Transverse colon (tissue), 4 donors: ENCODE measurements at regions not wholly inside any gene's neighbourhood (a gene's known extent, or its start where the extent isn't known, plus 50 kb on each side); places are given as distances from the start of the nearest gene placed in this dataset.

Experiments
- DNase-seq: peaks from one replicate; pipeline ENCODE4 v3.0.0-alpha.2; 2019
- H3K27ac ChIP-seq, 4 donors: fragments of 200-600 bp; sonication (generic); 2 replicates each; pipeline ENCODE4 v1.5.1; 2016 to 2018; ENCODE audit warnings: inconsistent platforms in 4 of 4
- H3K27me3 ChIP-seq: fragments of 200-600 bp; sonication (generic); 2 replicates; pipeline ENCODE4 v1.5.1; 2017; ENCODE audit warnings: inconsistent platforms
- H3K36me3 ChIP-seq, 4 donors: fragments of 200-600 bp; sonication (generic); 2 replicates each; pipeline ENCODE4 v1.5.1; 2017 to 2019; ENCODE audit warnings: inconsistent platforms in 4 of 4
- H3K4me1 ChIP-seq, 4 donors: fragments of 200-600 bp; sonication (generic); 2 replicates each; pipeline ENCODE4 v1.5.1; 2017 to 2020; ENCODE audit warnings: inconsistent platforms in 4 of 4
- H3K4me3 ChIP-seq, 4 donors: fragments of 200-600 bp; sonication (generic); 1 replicate in 1 of 4; 2 replicates in 3 of 4; pipeline versions ENCODE4 v1.5.1 to v1.6.1; 2017 to 2019; ENCODE audit warnings: inconsistent platforms in 4 of 4
- H3K9me3 ChIP-seq, 2 donors: fragments of 200-600 bp; sonication (generic); 2 replicates each; pipeline ENCODE4 v1.5.1; 2017 to 2019; ENCODE audit warnings: inconsistent platforms in 2 of 2
- EP300 ChIP-seq: sonication (generic); formaldehyde crosslinking; IDR thresholded peaks from one replicate; pipeline ENCODE4 v1.6.1; 2017; ENCODE audit warnings: antibody characterized with exemption, low read depth
- POLR2A ChIP-seq: fragments of 450-650 bp; IDR thresholded peaks from one replicate; pipeline ENCODE4 v1.6.1; 2016; ENCODE audit warnings: antibody characterized with exemption, mild to moderate bottlenecking, moderate library complexity
- POLR2AphosphoS5 ChIP-seq, 3 donors: sonication (generic); formaldehyde crosslinking; IDR thresholded peaks; one replicate each; pipeline ENCODE4 v1.6.1; 2016; ENCODE audit warnings: antibody characterized with exemption in 3 of 3
- WGBS, 2 donors: methylation state at CpG; one replicate each; pipeline ENCODE4 v1.1.5; 2018; ENCODE audit warnings: low coverage in 1 of 2; 5-methylcytosine and 5-hydroxymethylcytosine counted together
- in situ Hi-C, 4 donors: fragments of 200-750 bp; cut with MboI; loops; one replicate each; pipeline versions ENCODE4 v1.15.0 to v1.15.1; 2017; ENCODE audit warnings: low sequenced_read_pairs in 3 of 4, low pct_ligation_motif_present in 1 of 4, low pct_unique_long_range_greater_than_20kb in 1 of 4
- intact Hi-C: fragments of 100-400 bp; cut with DNase I; formaldehyde crosslinking; loops from one replicate; pipeline ENCODE4 v1.15.1; 2023; ENCODE audit warnings: low total_unique reads
- TF ChIP-seq, protein P1 (sequence below), 5 experiments: fragments of 200-600 bp in 3 of 5; fragments of 450-650 bp in 2 of 5; sonication (generic) in 3 of 5; IDR thresholded peaks; 1 replicate in 2 of 5; 2 replicates in 3 of 5; pipeline ENCODE4 v1.5.1; 2016 to 2017; ENCODE audit warnings: antibody characterized with exemption in 5 of 5, inconsistent platforms in 3 of 5, mild to moderate bottlenecking in 2 of 5, moderate library complexity in 1 of 5

DNA sequence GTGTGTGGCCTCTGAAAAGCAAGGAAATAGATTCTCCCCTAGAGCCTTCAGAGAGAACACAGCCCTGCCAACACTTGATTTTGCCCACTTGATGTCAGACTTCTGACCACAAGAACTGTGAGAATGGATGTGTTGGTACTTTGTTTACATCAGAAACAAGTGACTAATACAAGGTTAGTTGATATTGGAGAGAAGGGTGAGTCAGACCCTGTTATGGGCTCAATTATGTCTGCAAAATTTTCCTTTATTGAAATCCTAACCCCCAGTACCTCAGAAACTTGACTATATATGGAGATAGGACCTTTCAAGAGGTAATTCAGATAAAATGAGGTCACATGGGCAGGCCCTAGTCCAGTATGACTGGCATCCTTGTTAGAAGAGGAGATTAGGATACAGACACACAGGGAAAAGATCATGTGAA lies 226.7 kb downstream of the RFC3 start:
- Histone ChIP-seq H3K27ac (no peak overlapping the region), H3K27me3 (no peaks in the 10 kb centered on the region), H3K36me3 (no peaks in the 10 kb centered on the region), H3K4me1 (no peaks in the 10 kb centered on the region), H3K9me3 (no peaks in the 10 kb centered on the region), H3K4me3 (no peak overlapping the region)
- no peak for TF ChIP-seq POLR2AphosphoS5 (IDR thresholded peaks at IDR 0.05)
- TF ChIP-seq, protein P1, sequence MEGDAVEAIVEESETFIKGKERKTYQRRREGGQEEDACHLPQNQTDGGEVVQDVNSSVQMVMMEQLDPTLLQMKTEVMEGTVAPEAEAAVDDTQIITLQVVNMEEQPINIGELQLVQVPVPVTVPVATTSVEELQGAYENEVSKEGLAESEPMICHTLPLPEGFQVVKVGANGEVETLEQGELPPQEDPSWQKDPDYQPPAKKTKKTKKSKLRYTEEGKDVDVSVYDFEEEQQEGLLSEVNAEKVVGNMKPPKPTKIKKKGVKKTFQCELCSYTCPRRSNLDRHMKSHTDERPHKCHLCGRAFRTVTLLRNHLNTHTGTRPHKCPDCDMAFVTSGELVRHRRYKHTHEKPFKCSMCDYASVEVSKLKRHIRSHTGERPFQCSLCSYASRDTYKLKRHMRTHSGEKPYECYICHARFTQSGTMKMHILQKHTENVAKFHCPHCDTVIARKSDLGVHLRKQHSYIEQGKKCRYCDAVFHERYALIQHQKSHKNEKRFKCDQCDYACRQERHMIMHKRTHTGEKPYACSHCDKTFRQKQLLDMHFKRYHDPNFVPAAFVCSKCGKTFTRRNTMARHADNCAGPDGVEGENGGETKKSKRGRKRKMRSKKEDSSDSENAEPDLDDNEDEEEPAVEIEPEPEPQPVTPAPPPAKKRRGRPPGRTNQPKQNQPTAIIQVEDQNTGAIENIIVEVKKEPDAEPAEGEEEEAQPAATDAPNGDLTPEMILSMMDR (IDR thresholded peaks at IDR 0.05) = no peak
- no peak for TF ChIP-seq EP300
- no peak for TF ChIP-seq POLR2A
- intact Hi-C loops (no loop called here), in situ Hi-C loops (no loop called here)
- DNase-seq = no peak

DNA sequence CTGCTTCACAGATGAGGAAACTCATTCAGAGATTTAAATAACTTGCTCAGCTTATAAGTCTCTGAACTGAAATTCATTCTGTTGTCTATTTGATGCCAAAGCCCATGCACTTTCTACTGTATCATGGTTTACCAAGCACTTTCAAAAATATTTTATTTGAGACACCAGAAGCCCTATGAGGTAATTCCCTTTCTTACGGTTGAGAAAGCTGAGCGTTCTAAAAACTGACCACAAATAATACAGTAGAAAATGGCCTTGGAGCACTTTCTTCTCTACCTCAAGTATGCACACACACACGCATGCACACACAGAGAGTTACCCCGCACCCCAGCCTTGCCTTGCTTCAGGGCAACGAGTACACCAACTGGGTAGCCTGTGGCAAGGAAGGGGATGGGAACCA lies 228.5 kb downstream of the RFC3 start:
- H3K36me3 ChIP-seq = no peaks in the 10 kb centered on the region
- no peaks in the 10 kb centered on the region for H3K9me3 ChIP-seq
- intact Hi-C loops (no loop called here), in situ Hi-C loops (no loop called here)
- no peak for DNase-seq
- WGBS, 2 donors = 88% methylated on average over 5 of the region's 5 CpGs; no CpG with 5 or more reads in 1 of the 2 donors
- no peak overlapping the region for H3K27ac ChIP-seq
- H3K27me3 ChIP-seq = no peaks in the 10 kb centered on the region
- no peak for TF ChIP-seq POLR2AphosphoS5 (IDR thresholded peaks at IDR 0.05)
- TF ChIP-seq, protein P1 (IDR thresholded peaks at IDR 0.05) = no peak
- no peak for TF ChIP-seq EP300
- TF ChIP-seq POLR2A = no peak
- no peaks in the 10 kb centered on the region for H3K4me1 ChIP-seq
- no peak overlapping the region for H3K4me3 ChIP-seq

DNA sequence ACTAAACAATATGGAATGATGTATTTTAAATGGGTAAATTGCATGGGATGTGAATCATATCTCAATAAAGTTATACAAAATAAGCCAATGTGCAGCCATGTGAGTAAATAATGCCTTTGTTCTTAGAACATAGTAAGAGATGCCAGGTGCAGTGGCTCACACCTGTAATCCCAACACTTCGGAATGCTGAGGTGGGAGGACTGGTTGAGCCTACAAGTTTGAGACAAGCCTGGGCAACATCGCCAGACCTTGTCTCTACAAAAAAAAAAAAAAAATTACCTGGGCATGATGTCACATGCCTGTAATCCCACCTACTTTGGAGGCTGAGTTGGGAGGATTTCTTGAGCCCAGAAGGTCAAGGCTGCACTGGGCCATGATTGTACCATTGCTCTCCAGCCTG lies 230.7 kb downstream of the RFC3 start:
- H3K4me3 ChIP-seq = no peak overlapping the region
- no peak for DNase-seq
- H3K36me3 ChIP-seq = no peaks in the 10 kb centered on the region
- H3K9me3 ChIP-seq = no peaks in the 10 kb centered on the region
- 89 to 100% methylated on average over 1 to 2 of the region's 2 CpGs for WGBS, 2 donors
- intact Hi-C loops (no loop called here), in situ Hi-C loops (no loop called here)
- H3K27me3 ChIP-seq = no peaks in the 10 kb centered on the region
- H3K27ac ChIP-seq = no peak overlapping the region
- TF ChIP-seq, protein P1 (IDR thresholded peaks at IDR 0.05) = no peak
- TF ChIP-seq POLR2AphosphoS5 (IDR thresholded peaks at IDR 0.05) = no peak
- TF ChIP-seq EP300 = no peak
- TF ChIP-seq POLR2A = no peak
- H3K4me1 ChIP-seq = no peaks in the 10 kb centered on the region

DNA sequence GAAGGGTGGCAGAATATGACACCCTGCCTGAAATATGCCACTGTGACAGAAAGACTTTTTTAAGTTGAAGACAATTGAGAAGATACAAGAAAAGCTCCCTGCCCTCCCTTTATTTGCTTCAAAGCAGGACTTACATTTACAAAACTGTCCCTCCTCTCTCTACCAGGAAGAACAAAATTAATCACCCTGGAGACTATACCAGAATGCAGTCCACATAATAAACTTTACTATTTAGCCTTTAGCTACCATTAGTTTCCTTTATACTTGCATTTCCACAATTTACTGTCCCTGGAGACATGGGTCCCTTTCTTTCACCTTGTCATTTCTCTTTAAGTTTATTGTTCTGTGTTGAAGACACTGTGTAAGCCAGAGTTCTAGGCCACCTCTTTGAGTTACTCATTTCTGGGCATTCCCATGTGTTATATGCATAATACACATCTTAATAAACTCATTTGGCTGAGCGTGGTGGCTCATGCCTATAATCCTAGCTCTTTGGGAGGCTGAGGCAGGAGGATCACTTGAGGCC lies 238.8 kb downstream of the RFC3 start:
- H3K27me3 ChIP-seq = no peaks in the 10 kb centered on the region
- no peaks in the 10 kb centered on the region for H3K9me3 ChIP-seq
- H3K36me3 ChIP-seq = no peaks in the 10 kb centered on the region
- H3K4me3 ChIP-seq = no peak overlapping the region
- TF ChIP-seq, protein P1 (IDR thresholded peaks at IDR 0.05) = no peak
- 75 to 83% methylated on average over 1 of the region's 1 CpG for WGBS, 2 donors
- no peak overlapping the region for H3K27ac ChIP-seq
- H3K4me1 ChIP-seq = no peaks in the 10 kb centered on the region
- intact Hi-C loops (no loop called here), in situ Hi-C loops (no loop called here)
- no peak for DNase-seq
